ENCODE measurements at regions not wholly inside any gene's neighbourhood (a gene's known extent, or its start where the extent isn't known, plus 50 kb on each side); places are given as distances from the start of the nearest gene placed in this dataset.

GRCh38 chr7:91543646-91544045, 279.4 kb downstream of the FZD1 start:
- Histone ChIP-seq H3K4me3 (ENCODE audit: low read depth, low read length) (no peak overlapping the region), H3K27ac (ENCODE audit: low read depth, low read length) (no peak overlapping the region), H3K36me3 (ENCODE audit: insufficient read depth, low read length) (no peaks in the 10 kb centered on the region)

DNA sequence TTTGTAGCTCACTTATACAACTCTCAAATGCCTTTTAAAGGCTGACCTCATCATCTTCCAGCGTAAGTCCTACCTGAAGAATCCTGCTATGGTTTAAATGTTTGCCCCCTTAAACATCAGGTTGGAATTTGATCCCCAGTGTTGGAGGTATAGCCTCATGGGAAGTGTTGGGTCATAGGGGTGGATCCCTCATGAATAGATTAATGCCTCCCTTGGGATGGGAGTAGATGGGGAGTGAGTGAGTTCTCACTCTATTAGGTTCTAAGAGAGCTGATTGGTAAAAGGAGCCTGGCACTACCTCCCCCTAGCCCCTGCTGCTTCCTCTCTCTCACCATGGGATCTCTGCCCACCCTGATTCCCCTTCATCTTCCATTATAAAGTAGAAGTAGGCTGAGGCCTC, 285.6 kb downstream of the FZD1 start:
- Histone ChIP-seq H3K27ac (ENCODE audit: low read depth, low read length) (no peak overlapping the region), H2AFZ (ENCODE audit: low read length, unreplicated experiment) (no peak overlapping the region), H3K4me1 (ENCODE audit: control insufficient read depth, insufficient read depth, low read length, unreplicated experiment) (peaks cover 5% of the 10 kb centered on the region), H3K79me2 (ENCODE audit: control insufficient read depth, insufficient read depth, low read length, unreplicated experiment) (no peaks in the 10 kb centered on the region), H3K4me3 (ENCODE audit: low read depth, low read length) (no peak overlapping the region), H3K36me3 (ENCODE audit: insufficient read depth, low read length) (no peaks in the 10 kb centered on the region), H3K27me3 (ENCODE audit: insufficient read depth, low read length) (no peaks in the 10 kb centered on the region)

More at GRCh38 chr7:91543646-91544045, 279.4 kb downstream of the FZD1 start:
- H2AFZ ChIP-seq (ENCODE audit: low read length, unreplicated experiment), result no peak overlapping the region
- H3K4me1 ChIP-seq (ENCODE audit: control insufficient read depth, insufficient read depth, low read length, unreplicated experiment), result no peaks in the 10 kb centered on the region
- H3K79me2 ChIP-seq (ENCODE audit: control insufficient read depth, insufficient read depth, low read length, unreplicated experiment), result no peaks in the 10 kb centered on the region
- no peaks in the 10 kb centered on the region for H3K27me3 ChIP-seq (ENCODE audit: insufficient read depth, low read length)

DNA sequence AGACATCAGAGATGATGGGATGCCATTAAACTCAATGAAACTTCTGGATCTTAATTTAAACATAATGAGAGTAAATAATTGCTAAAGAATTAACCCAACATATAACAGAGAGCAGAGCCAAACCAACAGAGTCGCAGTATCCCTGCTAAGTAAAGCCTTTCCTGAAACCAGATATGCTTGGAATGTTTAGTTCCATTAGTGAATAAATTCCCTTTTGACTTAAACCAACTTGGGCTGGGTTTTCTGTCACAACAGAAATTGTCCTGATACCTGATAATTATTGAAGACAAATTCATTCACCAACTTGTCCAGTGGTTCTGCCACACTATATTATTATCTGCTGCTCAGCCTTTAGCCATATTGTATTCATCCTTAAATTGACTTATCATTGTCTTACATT, 286.7 kb downstream of the FZD1 start:
- Histone ChIP-seq H3K27ac (ENCODE audit: low read depth, low read length) (no peak overlapping the region), H3K27me3 (ENCODE audit: insufficient read depth, low read length) (no peaks in the 10 kb centered on the region), H3K4me3 (ENCODE audit: low read depth, low read length) (no peak overlapping the region), H3K79me2 (ENCODE audit: control insufficient read depth, insufficient read depth, low read length, unreplicated experiment) (no peaks in the 10 kb centered on the region), H3K4me1 (ENCODE audit: control insufficient read depth, insufficient read depth, low read length, unreplicated experiment) (peaks cover 5% of the 10 kb centered on the region), H3K36me3 (ENCODE audit: insufficient read depth, low read length) (no peaks in the 10 kb centered on the region), H2AFZ (ENCODE audit: low read length, unreplicated experiment) (no peak overlapping the region)

GRCh38 chr7:91551377-91552175, 287.3 kb downstream of the FZD1 start:
- Histone ChIP-seq H3K79me2 (ENCODE audit: control insufficient read depth, insufficient read depth, low read length, unreplicated experiment) (no peaks in the 10 kb centered on the region), H3K27ac (ENCODE audit: low read depth, low read length) (no peak overlapping the region), H3K4me1 (ENCODE audit: control insufficient read depth, insufficient read depth, low read length, unreplicated experiment) (peaks cover 5% of the 10 kb centered on the region), H3K4me3 (ENCODE audit: low read depth, low read length) (no peak overlapping the region), H2AFZ (ENCODE audit: low read length, unreplicated experiment) (no peak overlapping the region), H3K27me3 (ENCODE audit: insufficient read depth, low read length) (no peaks in the 10 kb centered on the region), H3K36me3 (ENCODE audit: insufficient read depth, low read length) (no peaks in the 10 kb centered on the region)

DNA sequence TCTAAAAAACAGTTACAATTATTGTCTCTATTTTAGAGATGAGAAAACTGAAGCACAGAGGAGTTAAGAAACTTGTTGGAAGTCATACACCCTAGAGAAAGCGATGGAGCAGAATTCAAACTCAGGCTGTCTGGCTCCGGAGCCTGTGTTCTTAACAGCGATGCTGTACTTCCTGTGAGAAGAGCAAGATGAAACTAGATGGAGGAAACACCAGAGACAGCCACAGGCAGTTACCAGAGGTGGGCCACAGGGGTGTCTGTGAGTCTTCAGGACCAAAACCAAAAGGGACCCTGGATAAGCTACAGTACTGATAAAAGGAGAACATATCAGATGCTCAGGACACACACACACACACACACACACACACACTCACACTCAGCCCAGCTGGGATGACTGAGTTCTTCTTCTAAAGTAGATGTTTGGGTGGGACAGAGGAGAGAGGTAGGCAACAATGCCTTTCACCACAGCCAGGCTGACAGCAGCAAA, 289.2 kb downstream of the FZD1 start:
- Histone ChIP-seq H3K4me3 (ENCODE audit: low read depth, low read length) (no peak overlapping the region), H3K79me2 (ENCODE audit: control insufficient read depth, insufficient read depth, low read length, unreplicated experiment) (no peaks in the 10 kb centered on the region), H2AFZ (ENCODE audit: low read length, unreplicated experiment) (no peak overlapping the region), H3K36me3 (ENCODE audit: insufficient read depth, low read length) (no peaks in the 10 kb centered on the region), H3K4me1 (ENCODE audit: control insufficient read depth, insufficient read depth, low read length, unreplicated experiment) (peaks cover 16% of the 10 kb centered on the region), H3K27me3 (ENCODE audit: insufficient read depth, low read length) (no peaks in the 10 kb centered on the region), H3K27ac (ENCODE audit: low read depth, low read length) (no peak overlapping the region)

DNA sequence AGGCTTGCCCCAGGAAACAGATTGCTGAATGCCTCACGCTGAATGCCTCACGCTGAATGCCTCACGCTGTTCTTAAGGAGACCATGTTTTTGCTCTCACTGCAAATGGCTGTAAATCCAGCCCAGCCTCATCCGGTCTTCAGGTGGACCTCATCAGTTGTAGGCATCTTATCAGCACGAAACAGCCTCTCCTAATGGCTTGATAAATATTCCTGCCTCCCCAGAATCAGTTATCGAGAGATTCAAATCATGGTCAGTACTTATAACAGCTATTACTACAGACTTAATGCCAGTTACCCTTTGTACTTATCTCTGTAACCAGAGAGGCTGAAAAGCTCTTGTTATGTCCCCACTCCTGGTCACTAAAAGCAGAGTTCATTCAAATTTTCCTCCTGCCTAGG, 290.6 kb downstream of the FZD1 start:
- Histone ChIP-seq H2AFZ (ENCODE audit: low read length, unreplicated experiment) (no peak overlapping the region), H3K4me3 (ENCODE audit: low read depth, low read length) (no peak overlapping the region), H3K27me3 (ENCODE audit: insufficient read depth, low read length) (no peaks in the 10 kb centered on the region), H3K4me1 (ENCODE audit: control insufficient read depth, insufficient read depth, low read length, unreplicated experiment) (peaks cover 19% of the 10 kb centered on the region), H3K36me3 (ENCODE audit: insufficient read depth, low read length) (no peaks in the 10 kb centered on the region), H3K79me2 (ENCODE audit: control insufficient read depth, insufficient read depth, low read length, unreplicated experiment) (no peaks in the 10 kb centered on the region), H3K27ac (ENCODE audit: low read depth, low read length) (no peak overlapping the region)

- Histone ChIP-seq H3K4me1 (ENCODE audit: control insufficient read depth, insufficient read depth, low read length, unreplicated experiment) (peaks cover 15% of the 10 kb centered on the region), H3K27ac (ENCODE audit: low read depth, low read length) (no peak overlapping the region), H3K79me2 (ENCODE audit: control insufficient read depth, insufficient read depth, low read length, unreplicated experiment) (no peaks in the 10 kb centered on the region), H3K36me3 (ENCODE audit: insufficient read depth, low read length) (no peaks in the 10 kb centered on the region), H2AFZ (ENCODE audit: low read length, unreplicated experiment) (no peak overlapping the region), H3K4me3 (ENCODE audit: low read depth, low read length) (no peak overlapping the region), H3K27me3 (ENCODE audit: insufficient read depth, low read length) (no peaks in the 10 kb centered on the region)
Observed at GRCh38 chr7:91556239-91556638, 292.0 kb downstream of the FZD1 start.

DNA sequence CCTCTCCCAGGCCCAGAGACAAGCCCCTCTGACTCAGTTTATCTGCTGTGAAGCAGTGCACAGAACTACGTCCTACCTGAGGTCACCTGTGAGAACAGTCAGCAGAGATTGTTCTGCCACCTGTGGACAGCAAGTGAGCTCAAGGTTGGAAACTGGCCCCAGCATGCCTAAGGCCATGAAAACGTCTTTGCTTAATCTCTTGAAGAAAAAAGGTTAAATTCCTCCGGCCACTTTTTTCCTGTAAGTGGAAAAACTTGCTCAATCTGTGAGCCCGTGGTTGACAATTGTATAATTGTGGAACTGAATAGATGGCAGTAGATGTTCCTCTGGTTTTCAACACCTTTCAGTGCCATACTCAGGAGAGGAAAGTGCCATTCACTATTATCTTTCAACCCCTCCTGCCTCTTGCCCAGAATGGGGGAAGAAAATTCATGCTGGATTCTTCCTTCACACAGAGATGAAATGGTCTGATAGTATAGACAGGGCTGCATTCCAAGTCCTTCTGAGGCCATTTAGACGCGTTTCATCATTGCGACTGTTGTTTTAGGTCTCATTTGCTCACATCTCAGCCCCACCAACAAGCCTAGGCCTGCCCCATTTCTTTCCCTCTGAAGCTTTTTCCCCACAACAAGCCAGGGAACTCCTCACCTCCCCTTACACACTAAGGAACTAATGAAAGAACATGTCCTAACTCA, 292.9 kb downstream of the FZD1 start:
- Histone ChIP-seq H3K4me3 (ENCODE audit: low read depth, low read length) (no peak overlapping the region), H3K27me3 (ENCODE audit: insufficient read depth, low read length) (no peaks in the 10 kb centered on the region), H3K36me3 (ENCODE audit: insufficient read depth, low read length) (no peaks in the 10 kb centered on the region), H3K79me2 (ENCODE audit: control insufficient read depth, insufficient read depth, low read length, unreplicated experiment) (no peaks in the 10 kb centered on the region), H3K4me1 (ENCODE audit: control insufficient read depth, insufficient read depth, low read length, unreplicated experiment) (peaks cover 14% of the 10 kb centered on the region), H2AFZ (ENCODE audit: low read length, unreplicated experiment) (no peak overlapping the region), H3K27ac (ENCODE audit: low read depth, low read length) (peak overlapping the region; percentile 92)

DNA sequence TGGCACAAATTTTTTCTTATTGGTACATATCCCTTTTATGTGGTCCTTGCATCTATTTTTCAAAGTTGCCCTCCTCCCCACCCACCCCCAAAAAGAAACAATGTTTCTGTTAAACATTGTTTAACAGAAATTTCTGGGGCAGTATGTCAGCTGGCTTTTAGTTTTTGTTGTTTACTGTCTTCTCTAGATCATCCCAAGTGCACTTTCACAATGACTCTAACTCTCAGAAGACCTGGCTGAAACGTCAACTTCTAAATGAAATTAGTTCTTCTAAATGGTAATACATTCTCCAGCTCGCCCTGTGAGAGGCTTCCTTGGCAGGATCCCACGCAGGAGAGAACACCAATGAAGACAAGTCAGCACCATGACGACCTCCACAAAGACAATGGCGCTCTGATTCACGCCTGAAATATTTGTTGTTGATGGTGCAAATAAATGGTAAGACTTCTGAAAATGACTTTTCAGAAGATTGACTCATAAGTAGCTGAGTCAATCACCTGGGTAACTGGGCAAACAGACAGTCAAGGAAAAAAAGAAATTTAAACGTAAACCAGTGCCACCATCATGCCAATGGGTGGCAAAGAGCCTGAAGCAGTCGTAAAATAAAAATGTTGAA, 293.7 kb downstream of the FZD1 start:
- H3K27ac ChIP-seq (ENCODE audit: low read depth, low read length), result peak overlapping the region; percentile 92
- H2AFZ ChIP-seq (ENCODE audit: low read length, unreplicated experiment), result peak overlapping the region; percentile 63
- no peak overlapping the region for H3K4me3 ChIP-seq (ENCODE audit: low read depth, low read length)

GRCh38 chr7:91559947-91560346, 295.7 kb downstream of the FZD1 start:
- Histone ChIP-seq H3K4me3 (ENCODE audit: low read depth, low read length) (no peak overlapping the region), H3K27ac (ENCODE audit: low read depth, low read length) (no peak overlapping the region), H3K36me3 (ENCODE audit: insufficient read depth, low read length) (no peaks in the 10 kb centered on the region), H3K27me3 (ENCODE audit: insufficient read depth, low read length) (no peaks in the 10 kb centered on the region), H3K79me2 (ENCODE audit: control insufficient read depth, insufficient read depth, low read length, unreplicated experiment) (no peaks in the 10 kb centered on the region), H3K4me1 (ENCODE audit: control insufficient read depth, insufficient read depth, low read length, unreplicated experiment) (peaks cover 14% of the 10 kb centered on the region), H2AFZ (ENCODE audit: low read length, unreplicated experiment) (no peak overlapping the region)

More for the DNA sequence above, 293.7 kb downstream of the FZD1 start:
- Histone ChIP-seq H3K27me3 (ENCODE audit: insufficient read depth, low read length) (no peaks in the 10 kb centered on the region), H3K36me3 (ENCODE audit: insufficient read depth, low read length) (no peaks in the 10 kb centered on the region), H3K4me1 (ENCODE audit: control insufficient read depth, insufficient read depth, low read length, unreplicated experiment) (peaks cover 14% of the 10 kb centered on the region), H3K79me2 (ENCODE audit: control insufficient read depth, insufficient read depth, low read length, unreplicated experiment) (no peaks in the 10 kb centered on the region)
